ENCODE measurements at regions not wholly inside any gene's neighbourhood (a gene's known extent, or its start where the extent isn't known, plus 50 kb on each side); places are given as distances from the start of the nearest gene placed in this dataset.

DNA sequence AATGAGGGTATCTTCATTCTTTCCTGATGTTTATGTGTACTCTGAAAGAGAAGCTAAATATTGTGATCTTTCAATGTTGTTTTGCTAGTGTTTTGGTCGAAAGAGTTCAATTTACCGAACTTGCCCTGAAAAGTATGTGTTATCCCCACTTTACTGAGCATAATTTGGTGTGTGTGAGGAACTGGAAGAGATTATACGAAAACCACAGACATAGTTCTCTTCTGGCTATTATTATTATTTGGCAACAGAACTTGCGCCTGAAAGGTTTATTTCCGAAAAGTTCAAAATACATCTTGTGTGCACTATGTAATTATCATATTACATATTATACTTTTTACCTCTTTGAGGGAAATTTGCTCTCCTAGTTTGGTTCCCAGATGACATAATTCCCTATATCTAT, 232.5 kb upstream of the INTU start:
- TF ChIP-seq POLR2A (IDR thresholded peaks at IDR 0.05; ENCODE audit: low read depth, low read length) (no peak), POLR2AphosphoS5 (IDR thresholded peaks at IDR 0.05; ENCODE audit: low read depth, low read length) (no peak), TAF1 (IDR thresholded peaks at IDR 0.05; ENCODE audit: low read depth, low read length) (no peak), PAX5 (IDR thresholded peaks at IDR 0.05; ENCODE audit: insufficient read depth, low read length, severe bottlenecking) (no peak), POU2F2 (IDR thresholded peaks at IDR 0.05; ENCODE audit: low read depth, low read length) (no peak)
